C4-2B (cell line): ENCODE measurements at regions not wholly inside any gene's neighbourhood (a gene's known extent, or its start where the extent isn't known, plus 50 kb on each side); places are given as distances from the start of the nearest gene placed in this dataset.

Experiments
- H3K27ac ChIP-seq: fragments of 450-650 bp; 2 replicates; pipeline ENCODE4 v1.5.1; 2017
- CTCF ChIP-seq: fragments of 450-650 bp; conservative IDR thresholded peaks from 2 replicates; pipeline ENCODE4 v1.5.1; 2017; ENCODE audit warnings: mild to moderate bottlenecking
- ZFX ChIP-seq: fragments of 450-650 bp; IDR thresholded peaks from 2 replicates; pipeline ENCODE4 v1.6.1; 2017

DNA sequence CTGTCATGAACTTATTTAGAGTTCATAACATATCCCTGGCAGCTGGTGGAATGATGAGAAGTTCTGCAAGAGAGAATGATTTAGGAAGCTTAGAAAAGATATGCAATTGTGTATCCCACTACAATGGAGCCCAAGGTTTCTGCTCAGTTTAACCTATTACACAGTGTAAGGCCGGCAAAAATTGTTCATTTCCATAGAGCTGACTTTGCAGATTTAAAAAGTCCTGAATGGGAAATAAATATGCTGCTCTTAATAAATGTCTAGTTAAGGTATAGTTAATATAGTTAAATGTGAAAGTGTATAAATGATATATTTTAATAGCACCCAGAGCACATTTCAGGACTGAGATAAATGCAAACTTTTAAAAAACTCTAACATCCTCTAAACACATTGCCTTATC, 149.9 kb downstream of the EVX1 start:
- H3K27ac ChIP-seq = no peak overlapping the region
- TF ChIP-seq CTCF (no peak), ZFX (no peak)

DNA sequence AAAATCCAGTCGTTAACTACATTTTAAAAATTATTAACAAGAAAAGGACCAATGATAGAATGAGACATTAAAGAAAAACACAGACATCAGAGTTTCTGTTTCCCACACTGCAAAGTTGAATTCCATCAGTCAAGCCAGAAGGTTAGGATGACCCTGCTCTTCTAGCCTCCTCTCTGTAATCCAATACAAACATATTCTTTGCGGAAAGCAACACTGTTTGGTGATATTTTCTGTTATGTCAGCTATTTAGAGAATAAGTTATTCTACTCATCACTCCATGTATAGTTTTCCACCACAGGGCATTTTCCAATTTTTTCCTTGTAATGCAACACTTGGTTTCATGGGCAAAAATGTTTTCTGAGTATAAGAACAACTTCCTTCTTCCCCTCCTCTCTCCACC, 152.3 kb downstream of the EVX1 start:
- H3K27ac ChIP-seq = no peak overlapping the region
- no peak for TF ChIP-seq CTCF
- TF ChIP-seq ZFX = no peak

- H3K27ac ChIP-seq = no peak overlapping the region
- TF ChIP-seq ZFX (no peak), CTCF (no peak)
Measured at GRCh38 chr7:27395626-27396025, 153.0 kb downstream of the EVX1 start.

GRCh38 chr7:27397503-27397902, 154.9 kb downstream of the EVX1 start:
- no peak for TF ChIP-seq ZFX

DNA sequence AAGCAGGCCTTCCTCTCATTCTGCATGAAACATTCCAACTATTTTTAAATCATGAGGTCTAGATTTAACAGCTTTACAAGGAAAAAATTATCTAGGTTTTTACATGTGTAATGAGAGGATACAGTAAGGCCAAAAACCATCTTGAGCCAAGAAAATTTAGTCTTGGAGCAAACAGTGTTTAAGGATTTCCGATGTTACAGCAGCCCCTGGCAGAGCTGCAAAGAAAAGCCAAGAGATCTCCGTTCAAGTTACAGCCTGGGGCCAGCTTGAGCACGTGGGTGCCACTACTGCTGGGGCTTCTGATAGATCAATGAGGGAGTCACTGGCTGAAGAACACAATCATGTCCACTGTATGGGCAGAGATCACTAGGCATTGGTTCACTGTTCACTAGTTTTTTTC, 156.2 kb downstream of the EVX1 start:
- no peak overlapping the region for H3K27ac ChIP-seq
- no peak for TF ChIP-seq ZFX
- TF ChIP-seq CTCF = no peak

More at GRCh38 chr7:27397503-27397902, 154.9 kb downstream of the EVX1 start:
- H3K27ac ChIP-seq = no peak overlapping the region

DNA sequence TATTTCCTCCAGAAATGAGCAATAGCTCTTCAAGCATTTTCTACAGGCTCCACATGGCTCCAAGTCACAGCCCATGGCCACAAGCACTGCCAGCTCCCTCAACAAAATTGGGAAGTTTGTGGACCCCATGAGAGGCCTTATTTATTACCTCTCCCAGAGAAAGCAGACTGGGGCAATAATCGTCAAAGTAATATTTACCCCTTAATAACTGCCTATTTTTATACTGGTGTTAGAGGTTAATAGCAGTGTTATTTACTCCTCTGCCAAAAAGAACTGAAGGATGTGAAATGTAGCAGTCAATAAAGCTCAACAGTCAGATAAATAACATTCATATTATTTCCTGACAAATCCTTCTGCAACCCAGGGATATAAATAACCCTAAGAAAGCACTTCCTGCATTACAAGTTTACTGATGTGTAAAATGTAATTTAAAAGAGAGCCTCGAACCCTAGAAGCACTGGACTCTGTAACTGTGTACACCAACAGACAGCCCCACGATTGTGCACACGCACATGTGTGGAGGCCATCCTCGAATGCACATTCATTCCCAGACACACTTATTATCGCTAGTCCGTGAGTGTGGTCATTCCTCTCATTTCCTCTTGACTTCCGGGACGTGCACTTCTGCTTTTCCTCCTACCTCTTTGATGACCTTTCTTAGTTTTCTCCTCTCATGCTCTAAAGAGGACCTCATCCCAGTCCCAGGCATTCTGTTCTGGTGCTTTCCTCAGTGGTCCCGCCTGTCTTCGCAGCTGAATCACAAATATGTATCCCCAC, 157.4 kb downstream of the EVX1 start:
- TF ChIP-seq ZFX (no peak), CTCF (no peak)
- no peak overlapping the region for H3K27ac ChIP-seq

- H3K27ac ChIP-seq = no peak overlapping the region
- no peak for TF ChIP-seq ZFX
- no peak for TF ChIP-seq CTCF
Measured at GRCh38 chr7:27405780-27406179, 163.2 kb downstream of the EVX1 start.

- H3K27ac ChIP-seq = no peak overlapping the region
- no peak for TF ChIP-seq CTCF
- TF ChIP-seq ZFX = no peak
Measured at GRCh38 chr7:27409311-27409710, 166.7 kb downstream of the EVX1 start.
